DND-41 (cell line): ENCODE measurements at regions not wholly inside any gene's neighbourhood (a gene's known extent, or its start where the extent isn't known, plus 50 kb on each side); places are given as distances from the start of the nearest gene placed in this dataset.

ENCODE experiments used
- EZH2 ChIP-seq: IDR thresholded peaks from 3 replicates; pipeline ENCODE4 v1.6.1; 2012; ENCODE audit warnings: borderline replicate concordance, low read depth, mild to moderate bottlenecking, moderate library complexity, low read length, inconsistent platforms; ENCODE audit not compliant: severe bottlenecking
- TF ChIP-seq, protein P1 (sequence below): IDR thresholded peaks from 2 replicates; pipeline ENCODE4 v1.5.1; 2012; ENCODE audit warnings: borderline replicate concordance, low read length, moderate library complexity, mild to moderate bottlenecking; ENCODE audit not compliant: poor library complexity, severe bottlenecking; ENCODE audit errors: extremely low read depth

DNA sequence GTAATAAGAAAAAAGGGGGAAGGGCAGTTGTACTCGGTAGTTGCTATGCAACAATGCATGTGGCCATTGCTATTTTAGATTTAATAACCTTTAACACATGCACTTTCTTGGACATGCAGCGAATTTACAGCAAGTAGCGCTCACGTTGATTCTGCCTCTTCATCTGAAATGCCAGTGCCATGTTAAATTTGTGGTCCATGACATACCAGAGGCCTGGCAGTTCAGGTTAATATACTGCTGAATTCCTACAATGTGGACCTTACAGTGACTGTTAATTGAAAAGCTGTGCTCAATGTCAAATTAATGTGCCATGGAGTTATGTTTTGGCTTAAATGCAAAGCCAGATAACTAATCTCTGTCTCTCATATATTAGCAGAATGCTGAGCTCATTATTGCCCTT, 699.7 kb downstream of the DOK5 start:
- TF ChIP-seq, protein P1, sequence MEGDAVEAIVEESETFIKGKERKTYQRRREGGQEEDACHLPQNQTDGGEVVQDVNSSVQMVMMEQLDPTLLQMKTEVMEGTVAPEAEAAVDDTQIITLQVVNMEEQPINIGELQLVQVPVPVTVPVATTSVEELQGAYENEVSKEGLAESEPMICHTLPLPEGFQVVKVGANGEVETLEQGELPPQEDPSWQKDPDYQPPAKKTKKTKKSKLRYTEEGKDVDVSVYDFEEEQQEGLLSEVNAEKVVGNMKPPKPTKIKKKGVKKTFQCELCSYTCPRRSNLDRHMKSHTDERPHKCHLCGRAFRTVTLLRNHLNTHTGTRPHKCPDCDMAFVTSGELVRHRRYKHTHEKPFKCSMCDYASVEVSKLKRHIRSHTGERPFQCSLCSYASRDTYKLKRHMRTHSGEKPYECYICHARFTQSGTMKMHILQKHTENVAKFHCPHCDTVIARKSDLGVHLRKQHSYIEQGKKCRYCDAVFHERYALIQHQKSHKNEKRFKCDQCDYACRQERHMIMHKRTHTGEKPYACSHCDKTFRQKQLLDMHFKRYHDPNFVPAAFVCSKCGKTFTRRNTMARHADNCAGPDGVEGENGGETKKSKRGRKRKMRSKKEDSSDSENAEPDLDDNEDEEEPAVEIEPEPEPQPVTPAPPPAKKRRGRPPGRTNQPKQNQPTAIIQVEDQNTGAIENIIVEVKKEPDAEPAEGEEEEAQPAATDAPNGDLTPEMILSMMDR: no peak
- TF ChIP-seq EZH2: no peak
